MM.1S (cell line): ENCODE measurements at regions not wholly inside any gene's neighbourhood (a gene's known extent, or its start where the extent isn't known, plus 50 kb on each side); places are given as distances from the start of the nearest gene placed in this dataset.

ENCODE experiments used
- DNase-seq: peaks from one replicate; pipeline ENCODE4 v3.0.0-alpha.2; 2015
- H2AFZ ChIP-seq: fragments of 300-600 bp; sonication (generic); 2 replicates; pipeline ENCODE4 v1.6.0; 2016; ENCODE audit warnings: antibody characterized with exemption, low read length
- H3F3A ChIP-seq: fragments of 300-600 bp; sonication (generic); 2 replicates; pipeline ENCODE4 v1.6.1; 2016; ENCODE audit warnings: mild to moderate bottlenecking, antibody characterized with exemption, low read length, moderate library complexity, mixed read lengths; ENCODE audit not compliant: insufficient read depth
- H3K27ac ChIP-seq: fragments of 300-600 bp; sonication (generic); 2 replicates; pipeline ENCODE4 v1.5.1; 2016; ENCODE audit warnings: mild to moderate bottlenecking, low read length
- H3K27me3 ChIP-seq: fragments of 300-600 bp; sonication (generic); replicated peaks from 2 replicates; pipeline ENCODE4 v1.6.0; 2016; ENCODE audit warnings: low read length; ENCODE audit not compliant: insufficient read depth
- H3K36me3 ChIP-seq: fragments of 300-600 bp; sonication (generic); replicated peaks from 2 replicates; pipeline ENCODE4 v1.6.1; 2016; ENCODE audit warnings: mild to moderate bottlenecking, low read length, mixed read lengths; ENCODE audit not compliant: insufficient read depth
- H3K4me1 ChIP-seq: fragments of 300-600 bp; sonication (generic); 2 replicates; pipeline ENCODE4 v1.6.1; 2016; ENCODE audit warnings: low read length, mixed read lengths
- H3K4me2 ChIP-seq: fragments of 300-600 bp; sonication (generic); 2 replicates; pipeline ENCODE4 v1.6.0; 2016; ENCODE audit warnings: low read depth, low read length
- H3K4me3 ChIP-seq: fragments of 300-600 bp; sonication (generic); 2 replicates; pipeline ENCODE4 v1.5.1; 2016; ENCODE audit warnings: low read length, mixed read lengths
- H3K79me2 ChIP-seq: fragments of 300-600 bp; sonication (generic); 2 replicates; pipeline ENCODE4 v1.6.1; 2016; ENCODE audit warnings: mixed run types, low read length, mixed read lengths
- H3K9ac ChIP-seq: fragments of 300-600 bp; sonication (generic); 2 replicates; pipeline ENCODE4 v1.6.1; 2016; ENCODE audit warnings: low read length, mixed read lengths
- H3K9me2 ChIP-seq: fragments of 300-600 bp; sonication (generic); replicated peaks from 2 replicates; pipeline ENCODE4 v1.6.1; 2016; ENCODE audit warnings: mild to moderate bottlenecking, low read length, mixed read lengths; ENCODE audit not compliant: insufficient read depth
- H3K9me3 ChIP-seq: fragments of 300-600 bp; sonication (generic); replicated peaks from 2 replicates; pipeline ENCODE4 v1.6.1; 2016; ENCODE audit warnings: mild to moderate bottlenecking, low read length, mixed read lengths; ENCODE audit not compliant: insufficient read depth
- H4K20me1 ChIP-seq: fragments of 300-600 bp; sonication (generic); 2 replicates; pipeline ENCODE4 v1.6.1; 2016; ENCODE audit warnings: mild to moderate bottlenecking, low read length, moderate library complexity, mixed read lengths; ENCODE audit not compliant: insufficient read depth
- CTCF ChIP-seq: fragments of 300-600 bp; sonication (generic); IDR thresholded peaks from 2 replicates; pipeline ENCODE4 v1.5.1; 2016; ENCODE audit warnings: antibody characterized with exemption, low read length, mixed read lengths
- EZH2 ChIP-seq: fragments of 300-600 bp; sonication (generic); optimal IDR thresholded peaks from 2 replicates; pipeline ENCODE3; 2017; ENCODE audit warnings: low read depth, mild to moderate bottlenecking, antibody characterized with exemption, low read length, mixed read lengths
- EZH2phosphoT487 ChIP-seq: fragments of 300-600 bp; sonication (generic); IDR thresholded peaks from 2 replicates; pipeline ENCODE4 v1.6.1; 2018; ENCODE audit warnings: antibody characterized with exemption, low read length

- Histone ChIP-seq H3K36me3 (no peaks in the 10 kb centered on the region), H4K20me1 (no peaks in the 10 kb centered on the region), H3K4me1 (peaks cover 10% of the 10 kb centered on the region), H3K79me2 (no peaks in the 10 kb centered on the region), H3K9me3 (no peaks in the 10 kb centered on the region), H3K27ac (no peak overlapping the region), H3F3A (no peaks in the 10 kb centered on the region), H3K9ac (no peak overlapping the region), H3K4me3 (no peak overlapping the region), H2AFZ (no peak overlapping the region), H3K27me3 (no peaks in the 10 kb centered on the region), H3K9me2 (no peaks in the 10 kb centered on the region), H3K4me2 (no peak overlapping the region)
- DNase-seq = no peak
- TF ChIP-seq CTCF (no peak), EZH2 (no peak), EZH2phosphoT487 (no peak)
Measured at GRCh38 chr10:78982726-78983125, 86.0 kb upstream of the ZMIZ1 start.

- H3K9ac ChIP-seq = no peak overlapping the region
- no peaks in the 10 kb centered on the region for H3F3A ChIP-seq
- no peaks in the 10 kb centered on the region for H3K79me2 ChIP-seq
- no peaks in the 10 kb centered on the region for H3K27me3 ChIP-seq
- H3K27ac ChIP-seq = no peak overlapping the region
- H4K20me1 ChIP-seq = no peaks in the 10 kb centered on the region
- no peak for DNase-seq
- H3K36me3 ChIP-seq = no peaks in the 10 kb centered on the region
- no peak overlapping the region for H3K4me2 ChIP-seq
- H3K9me2 ChIP-seq = no peaks in the 10 kb centered on the region
- H3K9me3 ChIP-seq = no peaks in the 10 kb centered on the region
- H2AFZ ChIP-seq = no peak overlapping the region
- peaks cover 10% of the 10 kb centered on the region for H3K4me1 ChIP-seq
- H3K4me3 ChIP-seq = no peak overlapping the region
- TF ChIP-seq EZH2 (no peak), CTCF (no peak), EZH2phosphoT487 (no peak)
Measured at GRCh38 chr10:78983608-78984007, 85.2 kb upstream of the ZMIZ1 start.

- Histone ChIP-seq H3K4me2 (no peak overlapping the region), H3K36me3 (no peaks in the 10 kb centered on the region), H3K9ac (no peak overlapping the region), H3K4me1 (peaks cover 9% of the 10 kb centered on the region), H3K4me3 (no peak overlapping the region), H2AFZ (no peak overlapping the region), H3F3A (no peaks in the 10 kb centered on the region), H4K20me1 (no peaks in the 10 kb centered on the region), H3K9me3 (no peaks in the 10 kb centered on the region), H3K79me2 (no peaks in the 10 kb centered on the region), H3K27me3 (no peaks in the 10 kb centered on the region), H3K9me2 (no peaks in the 10 kb centered on the region), H3K27ac (no peak overlapping the region)
- TF ChIP-seq EZH2phosphoT487 (no peak), EZH2 (no peak), CTCF (no peak)
- no peak for DNase-seq
Measured at GRCh38 chr10:78985973-78986818, 82.6 kb upstream of the ZMIZ1 start.
